RWPE1 (cell line): ENCODE measurements at regions not wholly inside any gene's neighbourhood (a gene's known extent, or its start where the extent isn't known, plus 50 kb on each side); places are given as distances from the start of the nearest gene placed in this dataset.

Source experiments
- CTCF ChIA-PET: fragments of 350-600 bp; sonication (Branson Sonifier 250); formaldehyde crosslinking; extraction: SDS; loops from one replicate; lab custom pipeline; 2021; lab: Yijun Ruan, JAX
- POLR2A ChIA-PET: fragments of 400-600 bp; formaldehyde crosslinking; extraction: SDS; loops from one replicate; lab custom pipeline; 2020; ENCODE audit warnings: antibody characterized with exemption; ENCODE audit not compliant: low non-redundant PET; lab: Yijun Ruan, JAX
- DNase-seq: peaks from one replicate; pipeline ENCODE4 v3.0.0; 2012; ENCODE audit warnings: low spot score
- H3K27ac ChIP-seq: fragments of 450-650 bp; 2 replicates; pipeline ENCODE4 v1.5.1; 2017
- TF ChIP-seq, protein P1 (sequence below): fragments of 450-650 bp; conservative IDR thresholded peaks from 2 replicates; pipeline ENCODE4 v1.5.1; 2017; ENCODE audit warnings: low read depth, mild to moderate bottlenecking

- TF ChIP-seq, protein P1, sequence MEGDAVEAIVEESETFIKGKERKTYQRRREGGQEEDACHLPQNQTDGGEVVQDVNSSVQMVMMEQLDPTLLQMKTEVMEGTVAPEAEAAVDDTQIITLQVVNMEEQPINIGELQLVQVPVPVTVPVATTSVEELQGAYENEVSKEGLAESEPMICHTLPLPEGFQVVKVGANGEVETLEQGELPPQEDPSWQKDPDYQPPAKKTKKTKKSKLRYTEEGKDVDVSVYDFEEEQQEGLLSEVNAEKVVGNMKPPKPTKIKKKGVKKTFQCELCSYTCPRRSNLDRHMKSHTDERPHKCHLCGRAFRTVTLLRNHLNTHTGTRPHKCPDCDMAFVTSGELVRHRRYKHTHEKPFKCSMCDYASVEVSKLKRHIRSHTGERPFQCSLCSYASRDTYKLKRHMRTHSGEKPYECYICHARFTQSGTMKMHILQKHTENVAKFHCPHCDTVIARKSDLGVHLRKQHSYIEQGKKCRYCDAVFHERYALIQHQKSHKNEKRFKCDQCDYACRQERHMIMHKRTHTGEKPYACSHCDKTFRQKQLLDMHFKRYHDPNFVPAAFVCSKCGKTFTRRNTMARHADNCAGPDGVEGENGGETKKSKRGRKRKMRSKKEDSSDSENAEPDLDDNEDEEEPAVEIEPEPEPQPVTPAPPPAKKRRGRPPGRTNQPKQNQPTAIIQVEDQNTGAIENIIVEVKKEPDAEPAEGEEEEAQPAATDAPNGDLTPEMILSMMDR: no peak
- no peak overlapping the region for H3K27ac ChIP-seq
- no peak for DNase-seq
- POLR2A ChIA-PET: no interaction called here
- CTCF ChIA-PET: no interaction called here
These were observed 298.8 kb upstream of the NAV3 start for GRCh38 chr12:77531912-77532311.

DNA sequence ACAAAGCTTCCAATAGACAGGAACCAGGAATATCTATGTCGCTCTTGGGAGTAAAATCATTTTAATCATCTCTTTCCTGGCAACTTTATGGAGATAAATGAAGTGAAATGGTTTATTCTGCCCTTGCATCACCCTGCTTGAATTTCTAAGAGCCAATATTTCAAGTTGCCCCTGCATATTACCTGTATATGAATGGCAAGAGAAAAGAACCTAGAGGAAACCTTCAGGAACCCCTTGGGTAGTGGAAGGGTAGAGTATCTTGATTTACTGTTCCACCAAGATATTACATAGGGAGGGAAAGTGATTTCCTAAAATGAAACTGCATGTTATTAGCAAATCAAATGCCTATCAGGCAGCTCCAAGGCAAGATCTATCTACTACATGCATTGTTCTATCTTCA lies 308.4 kb upstream of the NAV3 start:
- DNase-seq: no peak
- H3K27ac ChIP-seq: no peak overlapping the region
- TF ChIP-seq, protein P1: no peak
- CTCF ChIA-PET: no interaction called here
- POLR2A ChIA-PET: no interaction called here

DNA sequence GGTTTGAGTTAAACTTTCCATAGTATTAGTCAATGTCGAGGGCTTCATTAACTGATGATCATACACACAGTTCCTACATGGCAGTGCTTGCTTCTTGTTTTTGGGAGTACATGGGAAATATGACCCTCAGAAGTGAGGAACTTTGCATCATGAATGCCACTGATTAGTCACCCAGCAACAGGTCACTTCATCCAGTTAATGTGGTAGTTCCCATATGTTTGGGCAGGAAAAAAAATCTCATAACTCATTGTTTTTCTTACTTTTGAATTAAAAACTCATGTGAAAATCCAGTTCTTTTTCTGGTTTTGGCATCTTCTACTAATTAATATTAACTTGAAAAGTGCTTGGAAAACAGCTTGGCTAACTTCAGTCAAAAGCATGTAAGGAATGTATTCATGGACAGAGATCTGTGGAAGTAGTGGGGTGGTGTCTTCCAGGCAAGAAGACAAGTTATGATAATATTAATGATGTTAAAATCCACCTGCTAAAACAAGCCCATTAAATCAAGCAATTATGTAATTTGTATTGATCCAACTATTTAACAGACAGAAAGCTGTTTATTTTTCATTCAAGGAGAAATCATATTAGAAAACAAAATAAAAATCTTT lies 309.1 kb upstream of the NAV3 start:
- no peak for DNase-seq
- CTCF ChIA-PET: no interaction called here
- POLR2A ChIA-PET: no interaction called here
- TF ChIP-seq, protein P1: no peak
- H3K27ac ChIP-seq: no peak overlapping the region

GRCh38 chr12:77514511-77514910 lies 316.2 kb upstream of the NAV3 start:
- no peak for DNase-seq
- H3K27ac ChIP-seq: no peak overlapping the region
- ChIA-PET POLR2A (no interaction called here), CTCF (no interaction called here)
- TF ChIP-seq, protein P1: no peak

GRCh38 chr12:77510985-77511384 lies 319.7 kb upstream of the NAV3 start:
- POLR2A ChIA-PET: no interaction called here
- CTCF ChIA-PET: no interaction called here
- TF ChIP-seq, protein P1: no peak
- DNase-seq: no peak
- H3K27ac ChIP-seq: no peak overlapping the region

GRCh38 chr12:77504466-77504865 lies 326.2 kb upstream of the NAV3 start:
- TF ChIP-seq, protein P1: no peak
- DNase-seq: no peak
- POLR2A ChIA-PET: no interaction called here
- CTCF ChIA-PET: no interaction called here
- H3K27ac ChIP-seq: no peak overlapping the region
